Vagina (tissue), 2 donors: ENCODE measurements at regions not wholly inside any gene's neighbourhood (a gene's known extent, or its start where the extent isn't known, plus 50 kb on each side); places are given as distances from the start of the nearest gene placed in this dataset.

Experiments
- DNase-seq, 2 donors: peaks; one replicate each; pipeline ENCODE4 v3.0.0-alpha.2; 2017; ENCODE audit errors: extremely low spot score in 2 of 2
- H3K27ac ChIP-seq: fragments of 200-600 bp; sonication (generic); one replicate; pipeline ENCODE4 v1.5.1; 2019
- H3K27me3 ChIP-seq: fragments of 200-600 bp; sonication (generic); one replicate; pipeline ENCODE4 v1.5.1; 2019
- H3K36me3 ChIP-seq, 2 donors: fragments of 200-600 bp; sonication (generic); one replicate each; pipeline ENCODE4 v1.5.1; 2017 to 2019
- H3K4me1 ChIP-seq: fragments of 200-600 bp; sonication (generic); one replicate; pipeline ENCODE4 v1.5.1; 2019
- H3K4me3 ChIP-seq, 2 donors: fragments of 200-600 bp; sonication (generic); 1 replicate in 1 of 2; 2 replicates in 1 of 2; pipeline ENCODE4 v1.5.1; 2016 to 2019
- H3K9me3 ChIP-seq: fragments of 200-600 bp; sonication (generic); one replicate; pipeline ENCODE4 v1.5.1; 2019
- POLR2A ChIP-seq, 2 donors: fragments of 450-650 bp; IDR thresholded peaks; one replicate each; pipeline ENCODE4 v1.6.1; 2017; ENCODE audit warnings: antibody characterized with exemption in 2 of 2, mild to moderate bottlenecking in 2 of 2, moderate library complexity in 2 of 2
- POLR2AphosphoS5 ChIP-seq, 2 donors: sonication (generic); formaldehyde crosslinking; IDR thresholded peaks; one replicate each; pipeline ENCODE4 v1.9.0; 2017; ENCODE audit warnings: antibody characterized with exemption in 2 of 2, mild to moderate bottlenecking in 2 of 2, low read depth in 1 of 2; ENCODE audit not compliant: insufficient read depth in 1 of 2
- intact Hi-C: fragments of 100-400 bp; cut with DNase I; formaldehyde crosslinking; loops from one replicate; pipeline ENCODE4 v1.15.1; 2023
- TF ChIP-seq, protein P1 (sequence below), 3 experiments: fragments of 450-650 bp in 2 of 3; fragments of 200-600 bp in 1 of 3; sonication (generic) in 1 of 3; IDR thresholded peaks; one replicate each; pipeline ENCODE4 v1.5.1; 2017 to 2019; ENCODE audit warnings: antibody characterized with exemption in 3 of 3, mild to moderate bottlenecking in 2 of 3, moderate library complexity in 2 of 3

DNA sequence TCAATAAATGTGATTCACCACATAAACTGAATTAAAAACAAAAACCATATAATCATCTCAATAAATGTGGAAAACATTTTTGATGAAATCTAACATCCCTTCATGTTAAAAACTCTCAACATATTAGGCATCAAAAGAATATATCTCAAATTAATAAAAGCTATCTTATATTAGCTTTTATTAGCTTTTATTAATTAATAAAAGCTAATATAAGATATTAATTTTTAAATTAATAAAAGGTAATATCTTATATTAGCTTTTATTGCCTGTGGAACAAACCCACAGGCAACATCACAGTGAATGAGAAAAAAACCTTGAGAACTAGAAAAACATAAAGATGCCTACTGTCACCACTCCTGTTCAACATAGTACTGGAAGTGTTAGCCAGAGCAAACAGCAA, 338.9 kb upstream of the GRIA1 start:
- intact Hi-C loops, result no loop called here
- H3K36me3 ChIP-seq, result no peaks in the 10 kb centered on the region
- TF ChIP-seq POLR2A (IDR thresholded peaks at IDR 0.05) (no peak), POLR2AphosphoS5 (IDR thresholded peaks at IDR 0.05; ENCODE audit: insufficient read depth in 1 of 2, low read depth in 1 of 2) (no peak)
- TF ChIP-seq, protein P1, sequence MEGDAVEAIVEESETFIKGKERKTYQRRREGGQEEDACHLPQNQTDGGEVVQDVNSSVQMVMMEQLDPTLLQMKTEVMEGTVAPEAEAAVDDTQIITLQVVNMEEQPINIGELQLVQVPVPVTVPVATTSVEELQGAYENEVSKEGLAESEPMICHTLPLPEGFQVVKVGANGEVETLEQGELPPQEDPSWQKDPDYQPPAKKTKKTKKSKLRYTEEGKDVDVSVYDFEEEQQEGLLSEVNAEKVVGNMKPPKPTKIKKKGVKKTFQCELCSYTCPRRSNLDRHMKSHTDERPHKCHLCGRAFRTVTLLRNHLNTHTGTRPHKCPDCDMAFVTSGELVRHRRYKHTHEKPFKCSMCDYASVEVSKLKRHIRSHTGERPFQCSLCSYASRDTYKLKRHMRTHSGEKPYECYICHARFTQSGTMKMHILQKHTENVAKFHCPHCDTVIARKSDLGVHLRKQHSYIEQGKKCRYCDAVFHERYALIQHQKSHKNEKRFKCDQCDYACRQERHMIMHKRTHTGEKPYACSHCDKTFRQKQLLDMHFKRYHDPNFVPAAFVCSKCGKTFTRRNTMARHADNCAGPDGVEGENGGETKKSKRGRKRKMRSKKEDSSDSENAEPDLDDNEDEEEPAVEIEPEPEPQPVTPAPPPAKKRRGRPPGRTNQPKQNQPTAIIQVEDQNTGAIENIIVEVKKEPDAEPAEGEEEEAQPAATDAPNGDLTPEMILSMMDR (IDR thresholded peaks at IDR 0.05), result no peak

DNA sequence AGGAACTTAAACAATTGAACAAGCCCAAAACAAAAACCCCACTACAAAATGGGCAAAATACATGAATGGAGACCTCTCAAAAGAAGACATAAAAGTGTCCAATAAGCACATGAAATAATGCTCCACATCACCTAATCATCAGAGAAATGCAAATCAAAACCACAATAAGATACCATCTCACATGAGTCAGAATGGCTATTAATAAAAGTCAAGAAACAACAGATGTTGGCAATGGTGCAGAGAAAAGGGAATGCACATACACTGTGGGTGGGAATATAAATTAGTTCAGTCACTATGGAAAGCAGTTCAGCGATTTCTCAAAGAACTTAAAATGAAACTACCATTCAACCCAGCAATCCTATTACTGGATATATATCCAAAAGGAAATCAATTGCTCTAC, 337.4 kb upstream of the GRIA1 start:
- H3K36me3 ChIP-seq, result no peaks in the 10 kb centered on the region
- no peak overlapping the region for H3K4me3 ChIP-seq
- no peak for DNase-seq
- H3K9me3 ChIP-seq, result no peaks in the 10 kb centered on the region
- intact Hi-C loops, result no loop called here
- H3K27ac ChIP-seq, result no peak overlapping the region
- no peaks in the 10 kb centered on the region for H3K4me1 ChIP-seq
- no peaks in the 10 kb centered on the region for H3K27me3 ChIP-seq
- TF ChIP-seq POLR2AphosphoS5 (IDR thresholded peaks at IDR 0.05; ENCODE audit: insufficient read depth in 1 of 2, low read depth in 1 of 2), result no peak
- TF ChIP-seq, protein P1 (IDR thresholded peaks at IDR 0.05), result no peak
- TF ChIP-seq POLR2A (IDR thresholded peaks at IDR 0.05), result no peak

More for the DNA sequence above, 338.9 kb upstream of the GRIA1 start:
- Histone ChIP-seq H3K27ac (no peak overlapping the region), H3K4me1 (no peaks in the 10 kb centered on the region), H3K9me3 (no peaks in the 10 kb centered on the region), H3K4me3 (no peak overlapping the region), H3K27me3 (no peaks in the 10 kb centered on the region)
- DNase-seq, result no peak

DNA sequence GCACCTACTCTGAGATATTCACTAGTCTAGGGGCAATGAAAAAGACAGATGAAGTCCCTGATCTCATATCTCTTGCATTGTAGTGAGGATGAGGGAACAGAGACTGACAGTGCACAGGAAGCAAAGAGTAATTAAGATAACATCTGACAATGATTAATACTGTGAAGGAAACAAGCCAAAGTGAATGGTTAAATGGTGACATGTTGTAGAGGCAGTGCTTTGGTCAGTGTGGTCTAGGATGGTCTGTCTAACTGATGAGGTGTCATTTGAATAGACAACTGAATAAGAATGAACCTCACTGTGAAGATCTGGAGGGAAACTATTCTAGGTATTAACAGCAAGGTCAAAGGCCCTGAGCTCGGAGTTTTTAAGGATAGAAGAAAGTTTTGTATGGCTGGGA, 333.3 kb upstream of the GRIA1 start:
- H3K36me3 ChIP-seq, result no peaks in the 10 kb centered on the region
- no peak overlapping the region for H3K4me3 ChIP-seq
- no peaks in the 10 kb centered on the region for H3K9me3 ChIP-seq
- TF ChIP-seq, protein P1 (IDR thresholded peaks at IDR 0.05), result no peak
- no peak for TF ChIP-seq POLR2A (IDR thresholded peaks at IDR 0.05)
- TF ChIP-seq POLR2AphosphoS5 (IDR thresholded peaks at IDR 0.05; ENCODE audit: insufficient read depth in 1 of 2, low read depth in 1 of 2), result no peak
- H3K27me3 ChIP-seq, result no peaks in the 10 kb centered on the region
- DNase-seq, result no peak
- no peak overlapping the region for H3K27ac ChIP-seq
- no peaks in the 10 kb centered on the region for H3K4me1 ChIP-seq
- intact Hi-C loops, result no loop called here

DNA sequence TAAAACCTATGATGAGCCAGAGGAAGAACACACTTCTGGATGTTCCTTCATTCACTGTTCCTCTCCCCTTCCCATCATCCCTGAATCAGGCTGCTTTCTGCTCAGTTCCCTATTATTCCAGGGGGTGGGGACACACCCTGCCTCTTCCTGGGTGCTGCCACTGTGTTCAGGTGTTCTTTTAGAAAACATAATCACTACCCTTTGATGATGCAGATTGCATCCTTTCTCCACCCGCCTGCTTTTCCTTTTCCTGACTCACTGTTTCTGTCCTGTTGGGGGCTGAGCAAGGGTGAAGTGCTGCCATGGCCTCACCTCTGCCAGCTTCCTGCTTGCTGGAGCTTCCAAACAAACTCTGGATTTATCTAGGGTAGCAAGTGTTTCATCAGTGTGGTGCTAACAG, 331.9 kb upstream of the GRIA1 start:
- TF ChIP-seq POLR2A (IDR thresholded peaks at IDR 0.05) (no peak), POLR2AphosphoS5 (IDR thresholded peaks at IDR 0.05; ENCODE audit: insufficient read depth in 1 of 2, low read depth in 1 of 2) (no peak)
- TF ChIP-seq, protein P1 (IDR thresholded peaks at IDR 0.05), result no peak
- Histone ChIP-seq H3K4me3 (no peak overlapping the region), H3K36me3 (no peaks in the 10 kb centered on the region), H3K27ac (no peak overlapping the region), H3K4me1 (no peaks in the 10 kb centered on the region), H3K9me3 (no peaks in the 10 kb centered on the region), H3K27me3 (no peaks in the 10 kb centered on the region)
- intact Hi-C loops, result no loop called here
- DNase-seq, result no peak

DNA sequence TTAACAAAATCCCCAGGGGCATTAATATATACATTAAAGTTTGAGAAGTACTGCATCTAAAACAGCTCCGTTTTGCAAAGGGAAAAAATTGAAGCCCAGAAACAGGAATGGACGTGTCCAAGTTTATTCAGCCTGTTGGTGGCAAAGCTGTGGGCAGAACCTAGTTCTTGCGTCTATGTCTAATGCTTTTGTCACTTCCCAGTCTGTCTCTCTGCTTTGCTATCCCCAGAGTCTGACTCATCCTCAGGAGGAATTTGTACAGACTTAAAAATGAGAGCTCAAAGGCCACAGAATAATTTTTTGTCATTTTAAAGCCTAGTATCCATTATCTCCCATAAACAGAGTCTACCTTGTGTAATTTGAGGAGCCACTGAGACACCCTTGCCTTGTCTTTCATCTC, 330.9 kb upstream of the GRIA1 start:
- intact Hi-C loops, result no loop called here
- no peaks in the 10 kb centered on the region for H3K9me3 ChIP-seq
- TF ChIP-seq POLR2AphosphoS5 (IDR thresholded peaks at IDR 0.05; ENCODE audit: insufficient read depth in 1 of 2, low read depth in 1 of 2) (no peak), POLR2A (IDR thresholded peaks at IDR 0.05) (no peak)
- H3K4me3 ChIP-seq, result no peak overlapping the region
- DNase-seq, result no peak
- no peaks in the 10 kb centered on the region for H3K4me1 ChIP-seq
- no peaks in the 10 kb centered on the region for H3K36me3 ChIP-seq
- no peaks in the 10 kb centered on the region for H3K27me3 ChIP-seq
- H3K27ac ChIP-seq, result no peak overlapping the region

DNA sequence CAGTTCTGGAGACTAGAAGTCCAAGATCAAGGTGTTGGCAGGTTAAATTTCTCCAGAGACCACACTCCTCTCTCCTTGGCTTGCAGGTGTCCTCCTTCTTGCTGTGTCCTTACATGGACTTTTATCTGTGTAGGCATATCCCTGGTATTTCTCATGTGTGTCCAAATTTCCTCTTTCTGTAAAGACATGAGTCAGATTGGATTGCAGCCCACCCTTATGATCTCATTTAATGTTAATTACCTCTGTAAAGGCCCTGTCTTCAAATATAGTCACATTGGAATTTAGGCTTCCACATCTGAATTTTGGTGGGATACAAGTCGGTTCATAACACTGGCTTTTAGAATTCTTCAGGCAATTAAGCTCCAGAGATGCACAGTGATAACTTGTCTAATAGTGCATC, 322.2 kb upstream of the GRIA1 start:
- H3K27ac ChIP-seq, result no peak overlapping the region
- no peaks in the 10 kb centered on the region for H3K4me1 ChIP-seq
- intact Hi-C loops, result no loop called here
- TF ChIP-seq POLR2A (IDR thresholded peaks at IDR 0.05), result no peak
- no peak for TF ChIP-seq POLR2AphosphoS5 (IDR thresholded peaks at IDR 0.05; ENCODE audit: insufficient read depth in 1 of 2, low read depth in 1 of 2)
- TF ChIP-seq, protein P1 (IDR thresholded peaks at IDR 0.05), result no peak
- no peak overlapping the region for H3K4me3 ChIP-seq
- no peaks in the 10 kb centered on the region for H3K9me3 ChIP-seq
- no peaks in the 10 kb centered on the region for H3K27me3 ChIP-seq
- no peaks in the 10 kb centered on the region for H3K36me3 ChIP-seq
- DNase-seq, result no peak
